ENCODE measurements at regions not wholly inside any gene's neighbourhood (a gene's known extent, or its start where the extent isn't known, plus 50 kb on each side); places are given as distances from the start of the nearest gene placed in this dataset.
"Not testable (repeated sequence)": the region's sequence is repeated elsewhere in the genome, so short reads cannot be mapped to it uniquely, and the experiment has no call there.

- Mint-ChIP-seq H3K27ac (ENCODE audit: unreplicated experiment) (no peak overlapping the region), H3K27me3 (ENCODE audit: unreplicated experiment) (no peaks in the 10 kb centered on the region), H3K4me3 (ENCODE audit: unreplicated experiment) (no peak overlapping the region), H3K36me3 (ENCODE audit: unreplicated experiment) (no peaks in the 10 kb centered on the region), H3K9me3 (ENCODE audit: unreplicated experiment) (no peaks in the 10 kb centered on the region), H3K4me1 (ENCODE audit: low read depth, unreplicated experiment) (peaks cover 5% of the 10 kb centered on the region)
- no peak for TF ChIP-seq CTCF (IDR thresholded peaks at IDR 0.05; ENCODE audit: partially characterized antibody, unreplicated experiment)
- no peak for DNase-seq
These were observed 66.5 kb upstream of the BCL6 start for GRCh38 chr3:187811585-187812250.

- no peaks in the 10 kb centered on the region for H3K27me3 Mint-ChIP-seq (ENCODE audit: unreplicated experiment)
- TF ChIP-seq CTCF (IDR thresholded peaks at IDR 0.05; ENCODE audit: partially characterized antibody, unreplicated experiment), result no peak
- no peaks in the 10 kb centered on the region for H3K36me3 Mint-ChIP-seq (ENCODE audit: unreplicated experiment)
- H3K4me3 Mint-ChIP-seq (ENCODE audit: unreplicated experiment), result no peak overlapping the region
- H3K9me3 Mint-ChIP-seq (ENCODE audit: unreplicated experiment), result no peaks in the 10 kb centered on the region
- H3K27ac Mint-ChIP-seq (ENCODE audit: unreplicated experiment), result no peak overlapping the region
- DNase-seq, result no peak
- H3K4me1 Mint-ChIP-seq (ENCODE audit: low read depth, unreplicated experiment), result peaks cover 5% of the 10 kb centered on the region
These were observed 67.2 kb upstream of the BCL6 start for GRCh38 chr3:187812496-187812895.

- Mint-ChIP-seq H3K27ac (ENCODE audit: unreplicated experiment) (no peak overlapping the region), H3K36me3 (ENCODE audit: unreplicated experiment) (no peaks in the 10 kb centered on the region), H3K27me3 (ENCODE audit: unreplicated experiment) (no peaks in the 10 kb centered on the region), H3K9me3 (ENCODE audit: unreplicated experiment) (no peaks in the 10 kb centered on the region), H3K4me3 (ENCODE audit: unreplicated experiment) (no peak overlapping the region), H3K4me1 (ENCODE audit: low read depth, unreplicated experiment) (peaks cover 5% of the 10 kb centered on the region)
- TF ChIP-seq CTCF (IDR thresholded peaks at IDR 0.05; ENCODE audit: partially characterized antibody, unreplicated experiment), result no peak
- DNase-seq, result no peak
These were observed 67.9 kb upstream of the BCL6 start for GRCh38 chr3:187813198-187813597.

GRCh38 chr3:187817766-187818165 lies 72.5 kb upstream of the BCL6 start:
- not testable (repeated sequence) for H3K27ac Mint-ChIP-seq (ENCODE audit: unreplicated experiment); H3K4me3 Mint-ChIP-seq (ENCODE audit: unreplicated experiment); H3K9me3 Mint-ChIP-seq (ENCODE audit: unreplicated experiment); DNase-seq; H3K36me3 Mint-ChIP-seq (ENCODE audit: unreplicated experiment); H3K27me3 Mint-ChIP-seq (ENCODE audit: unreplicated experiment); H3K4me1 Mint-ChIP-seq (ENCODE audit: low read depth, unreplicated experiment)

- no peak for TF ChIP-seq CTCF (IDR thresholded peaks at IDR 0.05; ENCODE audit: partially characterized antibody, unreplicated experiment)
- Mint-ChIP-seq H3K27me3 (ENCODE audit: unreplicated experiment) (no peaks in the 10 kb centered on the region), H3K36me3 (ENCODE audit: unreplicated experiment) (no peaks in the 10 kb centered on the region), H3K9me3 (ENCODE audit: unreplicated experiment) (peaks cover 2% of the 10 kb centered on the region), H3K4me1 (ENCODE audit: low read depth, unreplicated experiment) (no peaks in the 10 kb centered on the region), H3K27ac (ENCODE audit: unreplicated experiment) (no peak overlapping the region), H3K4me3 (ENCODE audit: unreplicated experiment) (no peak overlapping the region)
- no peak for DNase-seq
These were observed 76.5 kb upstream of the BCL6 start for GRCh38 chr3:187821616-187822317.

Measured in glutamatergic neuron (in vitro differentiated cells).